GM23338 (cell line): ENCODE measurements at regions not wholly inside any gene's neighbourhood (a gene's known extent, or its start where the extent isn't known, plus 50 kb on each side); places are given as distances from the start of the nearest gene placed in this dataset.

Experiments used
- EZH2 ChIP-seq: fragments of 200-600 bp; sonication (generic); IDR thresholded peaks from one replicate; pipeline ENCODE4 v1.8.0; 2017; ENCODE audit warnings: antibody characterized with exemption, mild to moderate bottlenecking, low read depth; ENCODE audit not compliant: unreplicated experiment
- EZH2phosphoT487 ChIP-seq: fragments of 200-600 bp; sonication (generic); IDR thresholded peaks from one replicate; pipeline ENCODE4 v1.8.1; 2018; ENCODE audit warnings: antibody characterized with exemption; ENCODE audit not compliant: unreplicated experiment
- POLR2AphosphoS5 ChIP-seq: IDR thresholded peaks from 2 replicates; pipeline ENCODE4 v1.6.1; 2016; ENCODE audit warnings: antibody characterized with exemption, low read depth
- REST ChIP-seq: IDR thresholded peaks from one replicate; pipeline ENCODE4 v1.6.1; 2018; ENCODE audit warnings: antibody characterized with exemption; ENCODE audit not compliant: unreplicated experiment
- TF ChIP-seq, protein P1 (sequence below), 2 experiments: fragments of 200-600 bp in 1 of 2; sonication (generic) in 1 of 2; conservative IDR thresholded peaks; 2 replicates each; pipeline versions ENCODE4 v1.5.1 to v1.6.1; 2016 to 2017; ENCODE audit warnings: antibody characterized with exemption in 2 of 2, low read depth in 2 of 2, mild to moderate bottlenecking in 2 of 2, moderate library complexity in 1 of 2

GRCh38 chr11:29208117-29208516 lies 808.7 kb downstream of the KCNA4 start:
- TF ChIP-seq, protein P1, sequence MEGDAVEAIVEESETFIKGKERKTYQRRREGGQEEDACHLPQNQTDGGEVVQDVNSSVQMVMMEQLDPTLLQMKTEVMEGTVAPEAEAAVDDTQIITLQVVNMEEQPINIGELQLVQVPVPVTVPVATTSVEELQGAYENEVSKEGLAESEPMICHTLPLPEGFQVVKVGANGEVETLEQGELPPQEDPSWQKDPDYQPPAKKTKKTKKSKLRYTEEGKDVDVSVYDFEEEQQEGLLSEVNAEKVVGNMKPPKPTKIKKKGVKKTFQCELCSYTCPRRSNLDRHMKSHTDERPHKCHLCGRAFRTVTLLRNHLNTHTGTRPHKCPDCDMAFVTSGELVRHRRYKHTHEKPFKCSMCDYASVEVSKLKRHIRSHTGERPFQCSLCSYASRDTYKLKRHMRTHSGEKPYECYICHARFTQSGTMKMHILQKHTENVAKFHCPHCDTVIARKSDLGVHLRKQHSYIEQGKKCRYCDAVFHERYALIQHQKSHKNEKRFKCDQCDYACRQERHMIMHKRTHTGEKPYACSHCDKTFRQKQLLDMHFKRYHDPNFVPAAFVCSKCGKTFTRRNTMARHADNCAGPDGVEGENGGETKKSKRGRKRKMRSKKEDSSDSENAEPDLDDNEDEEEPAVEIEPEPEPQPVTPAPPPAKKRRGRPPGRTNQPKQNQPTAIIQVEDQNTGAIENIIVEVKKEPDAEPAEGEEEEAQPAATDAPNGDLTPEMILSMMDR (conservative IDR thresholded peaks at IDR 0.05; ENCODE audit: low read depth in 2 of 2) = no peak
- TF ChIP-seq REST (no peak), POLR2AphosphoS5 (no peak), EZH2phosphoT487 (no peak), EZH2 (no peak)
